Inflammatory macrophage (primary cell): ENCODE measurements at regions not wholly inside any gene's neighbourhood (a gene's known extent, or its start where the extent isn't known, plus 50 kb on each side); places are given as distances from the start of the nearest gene placed in this dataset.
"Not testable (repeated sequence)": the region's sequence is repeated elsewhere in the genome, so short reads cannot be mapped to it uniquely, and the experiment has no call there.

Experiments used
- DNase-seq, 2 donors: peaks; one replicate each; pipeline ENCODE4 v3.0.0-alpha.2; 2020 to 2022

DNA sequence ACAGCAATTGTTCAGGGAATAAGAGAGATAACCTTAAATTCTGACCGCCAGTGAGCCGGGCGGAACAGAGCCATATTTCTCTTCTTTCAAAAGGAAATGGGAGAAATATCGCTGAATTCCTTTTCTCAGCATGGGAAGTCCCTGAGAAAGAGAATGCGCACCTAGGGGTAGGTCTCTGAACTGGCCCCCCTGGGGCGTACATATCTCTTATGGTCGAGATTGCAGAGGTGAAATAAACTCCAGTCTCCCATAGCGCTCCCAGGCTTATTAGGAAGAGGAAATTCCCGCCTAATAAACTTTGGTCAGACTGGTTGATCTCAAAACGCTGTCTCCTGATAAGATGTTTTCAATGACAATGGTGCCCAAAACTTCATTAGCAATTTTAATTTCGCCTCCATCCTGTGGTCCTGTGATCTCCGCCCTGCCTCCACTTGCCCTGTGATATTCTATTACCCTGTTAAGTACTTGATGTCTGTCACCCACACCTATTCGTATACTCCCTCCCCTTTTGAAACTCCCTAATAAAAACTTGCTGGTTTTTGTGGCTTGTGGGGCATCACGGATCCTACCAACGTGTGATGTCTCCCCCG is 195.8 kb upstream of the HMCN1 start:
- DNase-seq, result not testable (repeated sequence)

- peak; percentile 25 to 36 for DNase-seq
Measured at GRCh38 chr1:185537596-185537995, 196.6 kb upstream of the HMCN1 start.

- DNase-seq, result no peak
Measured at GRCh38 chr1:185536165-185536920, 197.8 kb upstream of the HMCN1 start.

GRCh38 chr1:185535621-185536020 is 198.6 kb upstream of the HMCN1 start:
- DNase-seq, result peak; percentile 59 to 96

DNA sequence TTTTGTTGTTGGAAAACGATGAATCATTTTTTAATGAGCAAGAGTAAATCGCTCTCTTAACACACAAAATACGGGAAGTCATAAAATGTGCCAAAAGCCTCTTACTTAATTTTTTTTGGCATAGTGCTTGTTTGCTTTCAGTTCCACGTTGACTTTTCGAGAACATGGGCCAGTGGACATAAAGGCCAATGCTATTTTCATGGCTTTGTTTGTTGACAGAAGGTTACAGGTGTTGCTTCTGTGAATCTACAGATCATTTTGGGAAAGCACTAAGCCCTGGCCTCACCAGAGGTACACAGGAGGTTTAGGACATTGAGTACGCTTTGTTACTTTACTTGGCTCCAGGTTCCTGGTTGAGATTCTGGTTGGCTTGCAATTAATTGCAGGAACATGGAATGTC is 199.4 kb upstream of the HMCN1 start:
- peak; percentile 83 to 93 for DNase-seq

DNA sequence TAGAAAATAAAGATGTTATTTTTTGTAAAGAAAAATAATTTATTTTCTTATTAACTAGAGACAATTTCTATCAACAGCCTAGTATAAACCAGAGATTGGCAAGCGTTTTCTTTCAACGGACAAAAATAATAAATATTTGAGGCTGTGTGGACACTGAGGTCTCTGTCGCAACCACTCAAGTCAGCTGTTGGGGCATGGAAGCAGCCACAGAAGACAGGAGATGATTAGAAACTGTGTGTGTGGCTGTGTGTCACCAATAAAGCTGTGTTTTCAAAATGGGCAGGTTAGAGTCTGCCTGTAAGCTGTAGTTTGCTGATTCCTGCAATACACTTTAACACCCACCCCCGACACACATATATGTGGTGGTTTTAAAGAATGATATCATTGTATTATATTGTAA is 200.6 kb upstream of the HMCN1 start:
- DNase-seq, result peak; percentile 67 to 80

DNA sequence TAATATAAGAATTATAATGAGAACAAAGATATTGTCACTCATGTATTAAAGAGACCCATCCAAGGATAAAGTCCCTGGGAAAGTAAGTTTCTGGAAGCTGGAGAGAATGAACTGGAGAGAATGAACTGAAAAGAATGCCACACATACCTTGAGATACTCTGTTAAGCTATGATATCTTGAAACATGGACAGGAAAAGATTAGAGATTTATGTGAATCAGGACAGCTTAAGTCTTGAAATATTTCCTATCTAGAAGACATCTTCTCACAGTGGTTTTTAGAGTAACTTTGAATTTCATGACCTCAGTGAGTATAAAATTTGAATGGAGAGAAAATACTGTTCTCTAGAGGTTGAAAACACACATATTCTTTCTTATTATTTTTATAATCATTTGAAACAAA is 201.3 kb upstream of the HMCN1 start:
- DNase-seq, result no peak

- no peak for DNase-seq
Measured at GRCh38 chr1:185531838-185532237, 202.4 kb upstream of the HMCN1 start.

DNA sequence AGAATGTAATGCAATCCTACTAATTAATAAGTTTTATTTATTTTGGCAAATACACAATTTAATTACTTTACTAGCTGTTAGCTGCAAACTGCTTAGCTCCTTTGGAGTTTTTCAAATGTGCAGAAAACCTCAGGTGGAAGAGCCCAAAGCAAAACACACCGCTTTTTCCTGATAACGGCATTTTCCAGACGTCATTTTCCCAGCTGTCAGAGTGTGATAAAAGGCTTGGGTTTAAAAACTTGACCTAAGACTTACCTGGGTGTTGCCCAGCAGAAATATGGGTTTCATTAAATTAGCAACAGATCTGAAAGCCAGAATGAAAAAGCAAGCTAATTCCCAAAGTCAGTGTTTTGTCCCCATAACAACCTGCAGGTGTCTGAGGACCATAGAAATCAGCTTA is 204.0 kb upstream of the HMCN1 start:
- no peak for DNase-seq

- no peak for DNase-seq
Measured at GRCh38 chr1:185529673-185530072, 204.5 kb upstream of the HMCN1 start.

GRCh38 chr1:185528084-185528676 is 206.0 kb upstream of the HMCN1 start:
- no peak for DNase-seq

DNA sequence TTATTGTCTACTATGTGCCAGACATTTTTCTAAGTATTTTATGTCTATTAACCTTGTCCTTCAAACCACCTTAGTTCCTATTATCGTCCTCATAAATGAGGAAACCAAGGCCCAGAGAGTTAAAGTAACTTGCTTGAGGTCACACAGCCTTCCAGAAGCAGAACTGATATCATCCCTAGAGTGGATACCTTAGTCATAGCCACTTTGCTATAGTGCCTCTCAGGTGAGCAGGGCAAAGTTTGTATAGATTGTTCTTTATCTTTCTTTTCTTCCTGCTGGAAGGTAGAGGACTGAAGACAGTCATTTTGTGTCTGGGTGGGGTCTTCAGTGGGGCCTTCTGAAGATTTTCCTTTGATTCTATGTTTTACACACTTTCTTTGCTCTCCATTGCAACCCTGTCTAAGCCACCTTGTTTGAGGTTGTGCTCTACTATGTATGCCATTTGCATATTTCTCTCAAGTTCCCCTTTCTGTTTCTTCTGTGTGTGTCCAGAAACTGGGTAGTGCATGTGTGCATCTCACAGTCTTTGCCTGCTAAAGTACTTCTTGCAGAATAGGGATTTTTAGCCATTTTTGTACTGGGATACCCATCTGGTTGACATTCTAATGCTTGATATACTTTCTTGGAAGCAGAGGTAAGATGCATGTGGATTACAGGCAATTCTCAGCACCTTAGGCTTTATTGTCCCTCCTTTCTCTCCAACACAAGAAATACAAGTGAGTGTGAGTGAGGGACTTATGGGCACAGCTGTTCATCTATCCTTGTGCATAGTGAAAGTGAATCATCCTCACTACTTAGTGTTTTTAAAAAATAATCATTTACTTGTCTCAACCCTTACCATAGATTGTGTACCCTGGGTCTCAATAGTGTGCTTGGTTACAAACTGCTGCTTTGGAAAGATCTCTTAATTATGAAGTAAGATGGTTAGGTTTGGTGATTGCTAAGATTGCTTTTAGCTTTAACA is 207.6 kb upstream of the HMCN1 start:
- DNase-seq, result peak; percentile 44 to 54

- DNase-seq, result peak; percentile 85 to 97
Measured at GRCh38 chr1:185520188-185520920, 203.3 kb upstream of the IVNS1ABP start.

DNA sequence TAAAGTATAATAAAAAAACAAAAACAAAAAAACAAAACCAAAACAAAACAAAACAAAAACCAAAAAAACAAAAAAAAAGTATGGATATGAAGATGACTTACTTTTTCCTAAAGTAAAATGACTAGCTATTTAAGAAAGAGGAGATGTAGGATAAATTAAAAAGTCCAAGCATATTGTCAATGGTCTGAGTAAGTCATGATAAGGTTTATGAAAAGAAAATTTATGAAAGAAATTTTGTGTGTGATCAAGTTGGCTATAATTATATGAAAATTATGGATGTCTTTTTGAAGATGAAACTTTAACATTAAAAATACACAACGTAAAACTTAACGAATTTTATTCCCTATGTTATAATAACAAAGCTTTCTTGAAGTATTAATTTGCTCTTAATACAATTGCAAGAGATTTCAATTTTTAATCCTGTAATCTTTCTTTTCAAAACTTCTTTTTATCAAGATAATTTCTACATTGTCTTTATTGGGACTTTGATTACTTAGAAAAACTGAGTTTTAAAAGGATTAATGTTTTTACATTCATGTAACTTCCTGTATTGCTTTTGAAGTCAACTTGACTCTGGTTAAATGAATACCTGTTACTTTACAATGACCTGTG is 200.9 kb upstream of the IVNS1ABP start:
- DNase-seq, result no peak

DNA sequence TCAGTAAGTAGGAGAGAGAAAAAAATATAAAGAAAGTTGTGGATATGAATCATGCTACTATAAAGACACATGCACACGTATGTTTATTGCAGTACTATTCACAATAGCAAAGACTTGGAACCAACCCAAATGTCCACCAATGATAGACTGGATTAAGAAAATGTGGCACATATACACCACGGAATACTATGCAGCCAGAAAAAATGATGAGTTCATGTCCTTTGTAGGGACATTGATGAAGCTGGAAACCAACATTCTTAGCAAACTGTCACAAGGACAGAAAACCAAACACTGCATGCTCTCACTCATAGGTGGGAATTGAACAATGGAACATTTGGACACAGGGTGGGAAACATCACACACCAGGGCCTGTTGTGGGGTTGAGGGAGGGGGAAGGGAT is 200.3 kb upstream of the IVNS1ABP start:
- not testable (repeated sequence) for DNase-seq

DNA sequence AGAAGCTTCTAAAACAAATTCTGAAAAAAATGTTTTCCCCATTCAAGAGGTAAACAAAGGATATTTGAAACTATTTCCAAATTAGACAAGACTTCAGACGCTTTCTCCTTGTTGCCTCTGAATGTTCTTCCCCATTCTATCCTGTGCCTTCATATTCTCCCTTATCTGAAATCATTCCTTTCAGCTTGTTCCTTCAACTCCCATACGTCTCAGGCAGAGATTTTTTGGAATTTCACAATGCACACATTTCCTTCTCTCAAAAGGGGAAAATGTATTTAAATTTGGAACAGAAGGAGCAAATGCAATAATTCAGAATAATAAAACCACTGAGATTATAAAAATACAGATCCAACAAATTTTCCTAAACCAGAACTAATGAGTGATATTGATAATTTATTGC is 198.7 kb upstream of the IVNS1ABP start:
- no peak for DNase-seq

- peak in 1 of 2 donors; percentile 29 for DNase-seq
Measured at GRCh38 chr1:185514311-185514710, 197.3 kb upstream of the IVNS1ABP start.

- peak in 1 of 2 donors; percentile 10 for DNase-seq
Measured at GRCh38 chr1:185512442-185512841, 195.4 kb upstream of the IVNS1ABP start.

DNA sequence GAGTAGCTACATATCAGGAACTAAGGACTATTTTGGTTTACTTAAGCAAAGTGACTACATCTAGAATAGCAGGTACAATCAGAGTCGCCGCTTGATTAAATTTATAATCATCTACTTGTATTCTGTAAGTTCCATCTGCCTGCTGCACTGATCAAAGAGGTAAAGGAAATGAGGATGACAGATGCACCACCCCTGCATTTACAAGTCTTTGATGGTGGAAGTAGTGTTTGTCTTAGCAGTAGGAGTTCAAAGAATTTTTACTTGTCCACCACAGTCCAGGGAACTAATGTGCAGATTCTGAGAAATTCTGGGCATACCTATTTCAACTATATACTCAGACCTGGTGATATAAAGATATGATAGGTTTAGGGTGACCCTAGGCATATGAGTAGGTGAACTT is 184.1 kb upstream of the IVNS1ABP start:
- no peak for DNase-seq

- peak; percentile 60 to 84 for DNase-seq
Measured at GRCh38 chr1:185500001-185500626, 183.1 kb upstream of the IVNS1ABP start.

DNA sequence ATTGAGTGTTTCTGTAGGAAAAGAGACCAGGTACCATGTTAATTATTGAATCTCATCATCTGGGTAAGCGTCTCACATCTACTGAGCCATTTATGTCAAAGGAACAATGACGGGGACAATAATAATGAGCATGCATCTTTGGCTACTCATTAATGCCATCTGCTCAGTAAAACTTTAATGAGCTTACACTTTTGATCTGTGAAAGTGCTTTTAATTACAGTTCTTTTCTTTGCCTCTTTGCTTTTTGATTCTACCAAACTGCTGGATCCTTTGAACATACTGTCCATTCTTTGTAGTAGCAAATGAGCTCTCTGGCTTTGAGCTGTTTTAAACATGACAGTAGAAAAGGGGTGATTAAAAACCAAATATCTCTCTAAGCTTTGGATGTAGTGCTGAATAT is 181.2 kb upstream of the IVNS1ABP start:
- DNase-seq, result no peak
